Upper lobe of left lung (tissue), 6 donors: ENCODE measurements at regions not wholly inside any gene's neighbourhood (a gene's known extent, or its start where the extent isn't known, plus 50 kb on each side); places are given as distances from the start of the nearest gene placed in this dataset.

ENCODE experiments used
- ATAC-seq, 2 donors: fragments of 200-7000 bp; cut with Tn5 transposase; one replicate each; pipeline ENCODE4 v1.9.1; 2022; ENCODE audit warnings: mild to moderate bottlenecking in 2 of 2, moderate library complexity in 2 of 2; ENCODE audit not compliant: low FRiP score in 2 of 2
- DNase-seq, 2 donors: peaks; one replicate each; pipeline ENCODE4 v3.0.0-alpha.2; 2019 to 2020
- H3K27ac ChIP-seq, 4 donors: fragments of 200-600 bp; sonication (generic); one replicate each; pipeline ENCODE4 v1.5.1; 2016 to 2019
- H3K27me3 ChIP-seq, 4 donors: fragments of 200-600 bp; sonication (generic); one replicate each; pipeline ENCODE4 v1.5.1; 2017 to 2019
- H3K36me3 ChIP-seq, 4 donors: fragments of 200-600 bp; sonication (generic); one replicate each; pipeline ENCODE4 v1.5.1; 2016 to 2019
- H3K4me1 ChIP-seq, 4 donors: fragments of 200-600 bp; sonication (generic); one replicate each; pipeline ENCODE4 v1.5.1; 2018 to 2019
- H3K4me3 ChIP-seq, 4 donors: fragments of 200-600 bp; sonication (generic); one replicate each; pipeline ENCODE4 v1.5.1; 2017 to 2019; ENCODE audit warnings: mild to moderate bottlenecking in 2 of 4, moderate library complexity in 1 of 4
- H3K9me3 ChIP-seq, 4 donors: fragments of 200-600 bp; sonication (generic); one replicate each; pipeline ENCODE4 v1.5.1; 2018 to 2019
- CTCF ChIP-seq, 6 experiments: fragments of 450-650 bp in 4 of 6; fragments of 200-600 bp in 2 of 6; sonication (generic) in 2 of 6; IDR thresholded peaks; one replicate each; pipeline ENCODE4 v1.5.1; 2016 to 2019; ENCODE audit warnings: antibody characterized with exemption in 6 of 6
- EP300 ChIP-seq, 4 donors: sonication (generic); formaldehyde crosslinking; IDR thresholded peaks; one replicate each; pipeline ENCODE4 v1.5.1; 2017; ENCODE audit warnings: antibody characterized with exemption in 4 of 4, control low read depth in 2 of 4
- POLR2A ChIP-seq, 4 donors: fragments of 450-650 bp; IDR thresholded peaks; one replicate each; pipeline ENCODE4 v1.5.1; 2016 to 2017; ENCODE audit warnings: antibody characterized with exemption in 4 of 4, mild to moderate bottlenecking in 2 of 4
- POLR2AphosphoS5 ChIP-seq, 2 donors: sonication (generic); formaldehyde crosslinking; IDR thresholded peaks; one replicate each; pipeline ENCODE4 v1.5.1; 2017; ENCODE audit warnings: antibody characterized with exemption in 2 of 2
- WGBS, 2 donors: methylation state at CpG; one replicate each; pipeline ENCODE4 v1.1.5; 2017 to 2018; 5-methylcytosine and 5-hydroxymethylcytosine counted together
- donor health status: DM: no; HTN: no; CAD: no; lungs with moderate emphysema.
- donor health status: DM: no; HTN: yes; CAD: no; lungs with severe emphysema.

GRCh38 chr11:122346006-122346405 is 230.0 kb upstream of the BLID start:
- 93 to 94% methylated on average over 2 of the region's 2 CpGs for WGBS, 2 donors
- H3K9me3 ChIP-seq, result no peaks in the 10 kb centered on the region
- no peak for ATAC-seq

GRCh38 chr11:122345586-122345985 is 229.6 kb upstream of the BLID start:
- WGBS, 2 donors, result 88 to 91% methylated on average over 7 of the region's 7 CpGs
- TF ChIP-seq POLR2A (IDR thresholded peaks at IDR 0.05) (no peak), CTCF (IDR thresholded peaks at IDR 0.05) (no peak), EP300 (IDR thresholded peaks at IDR 0.05) (no peak), POLR2AphosphoS5 (IDR thresholded peaks at IDR 0.05) (no peak)

More at GRCh38 chr11:122346006-122346405, 230.0 kb upstream of the BLID start:
- Histone ChIP-seq H3K36me3 (no peaks in the 10 kb centered on the region), H3K4me3 (no peak overlapping the region), H3K27me3 (no peaks in the 10 kb centered on the region), H3K4me1 (no peaks in the 10 kb centered on the region), H3K27ac (no peak overlapping the region)
- TF ChIP-seq EP300 (IDR thresholded peaks at IDR 0.05) (no peak), POLR2A (IDR thresholded peaks at IDR 0.05) (no peak), POLR2AphosphoS5 (IDR thresholded peaks at IDR 0.05) (no peak), CTCF (IDR thresholded peaks at IDR 0.05) (no peak)
- DNase-seq, result no peak

GRCh38 chr11:122344215-122344614 is 228.2 kb upstream of the BLID start:
- H3K27me3 ChIP-seq, result no peaks in the 10 kb centered on the region
- no peak overlapping the region for H3K4me3 ChIP-seq
- no peak for DNase-seq
- H3K4me1 ChIP-seq, result peaks cover 0 to 4% (median 0%) of the 10 kb centered on the region in 4 donors
- no peak for TF ChIP-seq POLR2A (IDR thresholded peaks at IDR 0.05)
- no peak for TF ChIP-seq EP300 (IDR thresholded peaks at IDR 0.05)
- no peak for TF ChIP-seq POLR2AphosphoS5 (IDR thresholded peaks at IDR 0.05)
- no peak for TF ChIP-seq CTCF (IDR thresholded peaks at IDR 0.05)
- no peaks in the 10 kb centered on the region for H3K36me3 ChIP-seq
- WGBS, 2 donors, result 67 to 70% methylated on average over 3 of the region's 3 CpGs
- no peak overlapping the region for H3K27ac ChIP-seq
- peak in 1 of 2 donors; percentile 78 for ATAC-seq
- H3K9me3 ChIP-seq, result no peaks in the 10 kb centered on the region

More at GRCh38 chr11:122345586-122345985, 229.6 kb upstream of the BLID start:
- ATAC-seq, result no peak
- H3K9me3 ChIP-seq, result no peaks in the 10 kb centered on the region
- no peaks in the 10 kb centered on the region for H3K36me3 ChIP-seq
- no peak for DNase-seq
- no peak overlapping the region for H3K27ac ChIP-seq
- no peak overlapping the region for H3K4me3 ChIP-seq
- H3K27me3 ChIP-seq, result no peaks in the 10 kb centered on the region
- H3K4me1 ChIP-seq, result no peaks in the 10 kb centered on the region

GRCh38 chr11:122343210-122343609 is 227.2 kb upstream of the BLID start:
- Histone ChIP-seq H3K4me1 (peaks cover 0 to 4% (median 0%) of the 10 kb centered on the region in 4 donors), H3K9me3 (no peaks in the 10 kb centered on the region), H3K4me3 (no peak overlapping the region), H3K27ac (no peak overlapping the region), H3K27me3 (no peaks in the 10 kb centered on the region), H3K36me3 (no peaks in the 10 kb centered on the region)
- TF ChIP-seq POLR2AphosphoS5 (IDR thresholded peaks at IDR 0.05) (no peak), POLR2A (IDR thresholded peaks at IDR 0.05) (no peak), EP300 (IDR thresholded peaks at IDR 0.05) (no peak)
- WGBS, 2 donors, result 67 to 72% methylated on average over 3 of the region's 3 CpGs
- no peak for DNase-seq
- no peak for ATAC-seq

- H3K27ac ChIP-seq, result no peak overlapping the region
- 89 to 92% methylated on average over 4 of the region's 4 CpGs for WGBS, 2 donors
- ATAC-seq, result no peak
These were observed 226.2 kb upstream of the BLID start for GRCh38 chr11:122342089-122342744.

More at GRCh38 chr11:122342089-122342744, 226.2 kb upstream of the BLID start:
- Histone ChIP-seq H3K36me3 (no peaks in the 10 kb centered on the region), H3K4me3 (no peak overlapping the region), H3K9me3 (no peaks in the 10 kb centered on the region), H3K4me1 (peaks cover 0 to 12% (median 0%) of the 10 kb centered on the region in 4 donors), H3K27me3 (no peaks in the 10 kb centered on the region)
- DNase-seq, result no peak
- no peak for TF ChIP-seq CTCF (IDR thresholded peaks at IDR 0.05)
- TF ChIP-seq POLR2A (IDR thresholded peaks at IDR 0.05), result no peak
- TF ChIP-seq EP300 (IDR thresholded peaks at IDR 0.05), result no peak
- TF ChIP-seq POLR2AphosphoS5 (IDR thresholded peaks at IDR 0.05), result no peak
